PC-9 (cell line): ENCODE measurements at regions not wholly inside any gene's neighbourhood (a gene's known extent, or its start where the extent isn't known, plus 50 kb on each side); places are given as distances from the start of the nearest gene placed in this dataset.

Source experiments
- BruUV-seq: library from RNA; stranded (reverse); fragments of 400-500 nt; replicated peaks from 2 replicates; lab custom pipeline; 2021; lab: Mats Ljungman, UMichigan
- CTCF ChIA-PET: fragments of 300-600 bp; sonication (Branson Sonifier 250); formaldehyde crosslinking; loops from one replicate; lab custom pipeline; 2022; ENCODE audit warnings: antibody characterized with exemption; lab: Charles Lee
- POLR2A ChIA-PET: fragments of 300-600 bp; sonication (Branson Sonifier 250); formaldehyde crosslinking; loops from one replicate; lab custom pipeline; 2022; ENCODE audit warnings: antibody characterized with exemption; ENCODE audit not compliant: unreplicated experiment; lab: Charles Lee
- DNase-seq, 2 experiments: peaks; one replicate each; pipeline versions ENCODE4 v3.0.0 to v3.0.0-alpha.2; 2015 to 2022; ENCODE audit warnings: mixed read lengths in 1 of 2
- H2AFZ ChIP-seq: fragments of 200-600 bp; sonication (generic); 2 replicates; pipeline ENCODE4 v1.8.1; 2017; ENCODE audit warnings: antibody characterized with exemption
- H3F3A ChIP-seq: fragments of 200-600 bp; sonication (generic); 2 replicates; pipeline ENCODE4 v1.8.1; 2017; ENCODE audit warnings: antibody characterized with exemption, mild to moderate bottlenecking, low read depth; ENCODE audit not compliant: insufficient read depth
- H3K27ac ChIP-seq: fragments of 200-600 bp; sonication (generic); 2 replicates; pipeline ENCODE4 v1.6.1; 2016; ENCODE audit warnings: mixed run types
- H3K27me3 ChIP-seq: fragments of 200-600 bp; sonication (generic); 2 replicates; pipeline ENCODE4 v1.6.1; 2016; ENCODE audit warnings: low read depth, mixed run types; ENCODE audit not compliant: insufficient read depth
- H3K36me3 ChIP-seq: fragments of 200-600 bp; sonication (generic); 2 replicates; pipeline ENCODE4 v1.6.1; 2016; ENCODE audit warnings: low read depth, mixed run types
- H3K4me1 ChIP-seq: fragments of 200-600 bp; sonication (generic); replicated peaks from 2 replicates; pipeline ENCODE4 v1.6.1; 2016; ENCODE audit warnings: mixed run types; ENCODE audit not compliant: insufficient read depth
- H3K4me2 ChIP-seq: fragments of 200-600 bp; sonication (generic); 2 replicates; pipeline ENCODE4 v1.6.1; 2017; ENCODE audit warnings: mixed run types
- H3K4me3 ChIP-seq: fragments of 200-600 bp; sonication (generic); 2 replicates; pipeline ENCODE4 v1.6.1; 2016; ENCODE audit warnings: mixed run types
- H3K79me2 ChIP-seq: fragments of 200-600 bp; sonication (generic); 2 replicates; pipeline ENCODE4 v1.6.1; 2017; ENCODE audit warnings: low read depth, mixed run types
- H3K9me2 ChIP-seq: fragments of 200-600 bp; sonication (generic); 2 replicates; pipeline ENCODE4 v1.8.1; 2017; ENCODE audit warnings: mild to moderate bottlenecking; ENCODE audit not compliant: insufficient read depth
- H3K9me3 ChIP-seq: fragments of 200-600 bp; sonication (generic); 2 replicates; pipeline ENCODE4 v1.8.1; 2016; ENCODE audit warnings: low read depth; ENCODE audit not compliant: insufficient read depth
- H4K20me1 ChIP-seq: fragments of 200-600 bp; sonication (generic); 2 replicates; pipeline ENCODE4 v1.8.1; 2017; ENCODE audit not compliant: insufficient read depth
- EZH2 ChIP-seq: fragments of 200-600 bp; sonication (generic); IDR thresholded peaks from 2 replicates; pipeline ENCODE4 v1.8.0; 2017; ENCODE audit warnings: antibody characterized with exemption, low read depth
- intact Hi-C: fragments of 100-400 bp; cut with micrococcal nuclease; formaldehyde crosslinking; loops from one replicate; pipeline ENCODE4 v1.10.0; 2022; ENCODE audit not compliant: unreplicated experiment
- TF ChIP-seq, protein P1 (sequence below): fragments of 200-600 bp; sonication (generic); conservative IDR thresholded peaks from 2 replicates; pipeline ENCODE4 v1.6.1; 2017; ENCODE audit warnings: mixed run types, antibody characterized with exemption, mild to moderate bottlenecking, moderate library complexity

DNA sequence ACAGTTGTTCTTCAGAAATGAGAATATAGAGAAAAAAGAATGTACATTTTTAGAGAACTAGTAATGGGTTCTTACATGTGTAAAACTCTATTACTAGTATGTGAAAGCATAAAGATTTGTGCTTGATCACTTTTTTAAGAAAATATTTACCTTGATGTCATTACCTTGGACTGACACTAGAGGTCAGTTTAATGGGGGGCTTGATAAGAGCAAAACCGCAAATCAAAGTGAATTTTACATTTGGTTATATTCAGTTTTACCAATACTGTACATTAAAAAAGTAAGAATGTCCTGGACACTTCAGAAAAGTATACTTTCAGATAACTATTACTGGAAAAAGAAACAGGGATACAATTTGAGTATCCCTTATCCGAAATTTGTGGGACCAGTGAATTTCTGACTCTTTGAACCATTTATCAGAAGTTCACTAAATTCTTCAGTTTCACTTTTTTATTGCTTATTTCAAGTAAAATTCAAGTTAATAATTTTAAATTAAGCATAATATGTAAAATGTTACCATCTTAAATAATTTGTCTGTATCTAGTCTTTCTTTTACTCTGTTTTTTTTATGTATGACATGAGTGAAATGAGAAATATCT is 1149.5 kb downstream of the DSC3 start:
- no peak overlapping the region for H3K4me3 ChIP-seq
- no peak overlapping the region for H3K27ac ChIP-seq
- DNase-seq: no peak
- BruUV-seq: no TSS peak
- no peaks in the 10 kb centered on the region for H3K9me3 ChIP-seq
- no peak overlapping the region for H3K4me2 ChIP-seq
- no peaks in the 10 kb centered on the region for H3K79me2 ChIP-seq
- no peaks in the 10 kb centered on the region for H3K9me2 ChIP-seq
- H3K27me3 ChIP-seq: no peaks in the 10 kb centered on the region
- CTCF ChIA-PET: no interaction called here
- intact Hi-C loops: loop anchor here (5.0 kb wide), 1 partner anchor 389 kb away; no protein-coding TSS in a partner anchor
- no peaks in the 10 kb centered on the region for H3K36me3 ChIP-seq
- POLR2A ChIA-PET: no interaction called here
- no peak for TF ChIP-seq EZH2
- TF ChIP-seq, protein P1, sequence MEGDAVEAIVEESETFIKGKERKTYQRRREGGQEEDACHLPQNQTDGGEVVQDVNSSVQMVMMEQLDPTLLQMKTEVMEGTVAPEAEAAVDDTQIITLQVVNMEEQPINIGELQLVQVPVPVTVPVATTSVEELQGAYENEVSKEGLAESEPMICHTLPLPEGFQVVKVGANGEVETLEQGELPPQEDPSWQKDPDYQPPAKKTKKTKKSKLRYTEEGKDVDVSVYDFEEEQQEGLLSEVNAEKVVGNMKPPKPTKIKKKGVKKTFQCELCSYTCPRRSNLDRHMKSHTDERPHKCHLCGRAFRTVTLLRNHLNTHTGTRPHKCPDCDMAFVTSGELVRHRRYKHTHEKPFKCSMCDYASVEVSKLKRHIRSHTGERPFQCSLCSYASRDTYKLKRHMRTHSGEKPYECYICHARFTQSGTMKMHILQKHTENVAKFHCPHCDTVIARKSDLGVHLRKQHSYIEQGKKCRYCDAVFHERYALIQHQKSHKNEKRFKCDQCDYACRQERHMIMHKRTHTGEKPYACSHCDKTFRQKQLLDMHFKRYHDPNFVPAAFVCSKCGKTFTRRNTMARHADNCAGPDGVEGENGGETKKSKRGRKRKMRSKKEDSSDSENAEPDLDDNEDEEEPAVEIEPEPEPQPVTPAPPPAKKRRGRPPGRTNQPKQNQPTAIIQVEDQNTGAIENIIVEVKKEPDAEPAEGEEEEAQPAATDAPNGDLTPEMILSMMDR: peak; percentile 63
- H4K20me1 ChIP-seq: no peaks in the 10 kb centered on the region
- no peaks in the 10 kb centered on the region for H3K4me1 ChIP-seq
- H3F3A ChIP-seq: no peaks in the 10 kb centered on the region
- H2AFZ ChIP-seq: no peak overlapping the region

DNA sequence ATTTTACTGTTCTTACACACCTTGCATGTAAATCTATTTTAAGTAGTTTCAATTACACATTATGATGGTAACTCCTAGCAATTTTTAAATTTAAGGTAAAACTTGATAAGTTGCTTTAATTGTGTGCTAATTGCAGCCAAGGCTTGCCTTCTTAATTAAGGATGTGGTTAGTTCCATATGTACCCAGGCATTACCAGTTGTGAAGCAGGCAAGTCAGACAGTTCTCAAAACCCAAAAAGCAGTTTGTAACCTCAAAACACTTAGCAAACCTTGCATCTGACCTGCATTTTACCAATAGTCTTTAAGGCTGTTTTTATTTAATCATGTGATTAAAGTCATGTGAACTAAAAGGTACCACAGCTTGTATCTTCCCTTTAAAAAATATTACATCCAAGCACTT is 1159.4 kb downstream of the DSC3 start:
- Histone ChIP-seq H3K9me3 (no peaks in the 10 kb centered on the region), H3K27ac (no peak overlapping the region), H3K4me1 (no peaks in the 10 kb centered on the region), H3K36me3 (no peaks in the 10 kb centered on the region), H3K79me2 (no peaks in the 10 kb centered on the region), H4K20me1 (no peaks in the 10 kb centered on the region), H3F3A (no peaks in the 10 kb centered on the region), H3K4me2 (no peak overlapping the region), H3K27me3 (no peaks in the 10 kb centered on the region), H3K9me2 (no peaks in the 10 kb centered on the region), H3K4me3 (no peak overlapping the region), H2AFZ (no peak overlapping the region)
- BruUV-seq: no TSS peak
- ChIA-PET CTCF (no interaction called here), POLR2A (no interaction called here)
- intact Hi-C loops: no loop called here
- no peak for DNase-seq
- TF ChIP-seq EZH2: no peak
- TF ChIP-seq, protein P1: no peak

DNA sequence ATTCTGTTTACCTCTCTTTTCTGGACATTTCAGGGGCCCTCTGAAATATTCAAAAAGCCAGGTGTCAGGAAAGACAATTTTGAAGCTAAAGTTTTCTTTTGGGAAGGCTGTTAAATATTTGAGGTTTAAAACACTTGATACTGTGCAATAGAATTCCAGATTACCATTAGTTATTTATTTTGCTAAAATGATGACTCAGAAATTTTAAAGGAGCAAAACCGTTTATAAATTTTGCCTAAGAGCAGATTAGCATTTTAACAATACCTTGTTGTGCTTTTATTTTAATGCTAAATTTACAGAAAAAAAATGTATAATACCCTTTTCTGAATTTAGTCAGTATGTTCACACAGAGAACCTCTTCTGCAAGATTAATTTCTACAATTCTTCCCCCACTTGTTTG is 1159.9 kb downstream of the DSC3 start:
- Histone ChIP-seq H3K9me2 (no peaks in the 10 kb centered on the region), H2AFZ (no peak overlapping the region), H3K27ac (no peak overlapping the region), H3K4me3 (no peak overlapping the region), H3F3A (no peaks in the 10 kb centered on the region), H3K9me3 (no peaks in the 10 kb centered on the region), H3K36me3 (no peaks in the 10 kb centered on the region), H3K79me2 (no peaks in the 10 kb centered on the region), H3K4me2 (no peak overlapping the region), H3K4me1 (no peaks in the 10 kb centered on the region), H3K27me3 (no peaks in the 10 kb centered on the region), H4K20me1 (no peaks in the 10 kb centered on the region)
- ChIA-PET POLR2A (no interaction called here), CTCF (no interaction called here)
- no peak for DNase-seq
- intact Hi-C loops: no loop called here
- no peak for TF ChIP-seq EZH2
- TF ChIP-seq, protein P1: no peak
- no TSS peak for BruUV-seq
